ENCODE measurements at regions not wholly inside any gene's neighbourhood (a gene's known extent, or its start where the extent isn't known, plus 50 kb on each side); places are given as distances from the start of the nearest gene placed in this dataset.

GRCh38 chr2:176758426-176758825 is 454.2 kb upstream of the HNRNPA3 start:
- Histone ChIP-seq H3K4me1 (ENCODE audit: insufficient read depth, low read length) (no peaks in the 10 kb centered on the region), H3K79me2 (ENCODE audit: low read length) (no peaks in the 10 kb centered on the region), H3K4me2 (ENCODE audit: low read length) (no peak overlapping the region), H3K36me3 (ENCODE audit: low read depth, low read length) (no peaks in the 10 kb centered on the region), H3K9me3 (ENCODE audit: low read length) (no peaks in the 10 kb centered on the region), H3K9ac (ENCODE audit: low read length) (no peak overlapping the region), H3K4me3 (ENCODE audit: low read length) (no peak overlapping the region), H3K27me3 (ENCODE audit: low read length) (peaks cover 84% of the 10 kb centered on the region), H3F3A (ENCODE audit: low read length, unreplicated experiment) (no peaks in the 10 kb centered on the region), H2AFZ (ENCODE audit: low read length) (no peak overlapping the region), H3K27ac (ENCODE audit: low read length) (no peak overlapping the region), H3K9me2 (replicated peaks; ENCODE audit: low read length) (no peaks in the 10 kb centered on the region), H4K20me1 (ENCODE audit: low read length) (no peaks in the 10 kb centered on the region)
- TF ChIP-seq EZH2 (IDR thresholded peaks at IDR 0.05; ENCODE audit: low read length, unreplicated experiment), result no peak
- TF ChIP-seq CTCF (conservative IDR thresholded peaks at IDR 0.05; ENCODE audit: low read depth, low read length), result no peak
- no peak for TF ChIP-seq EZH2phosphoT487 (IDR thresholded peaks at IDR 0.05; ENCODE audit: borderline replicate concordance, low read length)
- BruUV-seq (replicated peaks), result no TSS peak
- CTCF ChIA-PET, result no interaction called here
- no peak for DNase-seq
- intact Hi-C loops (cut with micrococcal nuclease), result no loop called here
- no peak for ATAC-seq
- POLR2A ChIA-PET (ENCODE audit: unreplicated experiment), result no interaction called here

GRCh38 chr2:176760439-176760838 is 452.2 kb upstream of the HNRNPA3 start:
- no TSS peak for BruUV-seq (replicated peaks)
- ChIA-PET POLR2A (ENCODE audit: unreplicated experiment) (no interaction called here), CTCF (no interaction called here)
- Histone ChIP-seq H3K4me2 (ENCODE audit: low read length) (no peak overlapping the region), H3K4me1 (ENCODE audit: insufficient read depth, low read length) (no peaks in the 10 kb centered on the region), H3F3A (ENCODE audit: low read length, unreplicated experiment) (no peaks in the 10 kb centered on the region), H4K20me1 (ENCODE audit: low read length) (no peaks in the 10 kb centered on the region), H3K36me3 (ENCODE audit: low read depth, low read length) (no peaks in the 10 kb centered on the region), H3K79me2 (ENCODE audit: low read length) (no peaks in the 10 kb centered on the region), H3K9me2 (replicated peaks; ENCODE audit: low read length) (no peaks in the 10 kb centered on the region), H2AFZ (ENCODE audit: low read length) (no peak overlapping the region), H3K4me3 (ENCODE audit: low read length) (no peak overlapping the region), H3K27ac (ENCODE audit: low read length) (no peak overlapping the region), H3K27me3 (ENCODE audit: low read length) (peaks cover 87% of the 10 kb centered on the region), H3K9me3 (ENCODE audit: low read length) (no peaks in the 10 kb centered on the region), H3K9ac (ENCODE audit: low read length) (no peak overlapping the region)
- TF ChIP-seq EZH2 (IDR thresholded peaks at IDR 0.05; ENCODE audit: low read length, unreplicated experiment) (no peak), EZH2phosphoT487 (IDR thresholded peaks at IDR 0.05; ENCODE audit: borderline replicate concordance, low read length) (no peak), CTCF (conservative IDR thresholded peaks at IDR 0.05; ENCODE audit: low read depth, low read length) (no peak)
- no peak for ATAC-seq
- DNase-seq, result no peak
- intact Hi-C loops (cut with micrococcal nuclease), result no loop called here

- DNase-seq (no peak), ATAC-seq (no peak)
- Histone ChIP-seq H3F3A (ENCODE audit: low read length, unreplicated experiment) (no peaks in the 10 kb centered on the region), H4K20me1 (ENCODE audit: low read length) (no peaks in the 10 kb centered on the region), H3K9ac (ENCODE audit: low read length) (no peak overlapping the region), H2AFZ (ENCODE audit: low read length) (no peak overlapping the region), H3K9me2 (replicated peaks; ENCODE audit: low read length) (no peaks in the 10 kb centered on the region), H3K36me3 (ENCODE audit: low read depth, low read length) (no peaks in the 10 kb centered on the region), H3K4me3 (ENCODE audit: low read length) (no peak overlapping the region), H3K4me2 (ENCODE audit: low read length) (no peak overlapping the region), H3K79me2 (ENCODE audit: low read length) (no peaks in the 10 kb centered on the region), H3K4me1 (ENCODE audit: insufficient read depth, low read length) (no peaks in the 10 kb centered on the region), H3K27me3 (ENCODE audit: low read length) (peaks cover 69% of the 10 kb centered on the region), H3K9me3 (ENCODE audit: low read length) (no peaks in the 10 kb centered on the region), H3K27ac (ENCODE audit: low read length) (no peak overlapping the region)
- POLR2A ChIA-PET (ENCODE audit: unreplicated experiment), result no interaction called here
- no peak for TF ChIP-seq EZH2 (IDR thresholded peaks at IDR 0.05; ENCODE audit: low read length, unreplicated experiment)
- BruUV-seq (replicated peaks), result no TSS peak
- CTCF ChIA-PET, result no interaction called here
- intact Hi-C loops (cut with micrococcal nuclease), result no loop called here
Measured at GRCh38 chr2:176763130-176763529, 449.5 kb upstream of the HNRNPA3 start.
